ENCODE measurements at regions not wholly inside any gene's neighbourhood (a gene's known extent, or its start where the extent isn't known, plus 50 kb on each side); places are given as distances from the start of the nearest gene placed in this dataset.

GRCh38 chr12:76623931-76624330, 64.4 kb upstream of the OSBPL8 start:
- no peak for DNase-seq (ENCODE audit: low spot score)
- Histone ChIP-seq H3K4me3 (no peak overlapping the region), H3K36me3 (no peaks in the 10 kb centered on the region), H3K27me3 (no peaks in the 10 kb centered on the region), H3K9me3 (no peaks in the 10 kb centered on the region), H3K4me1 (peaks cover 0 to 5% of the 10 kb centered on the region in 2 donors), H3K27ac (no peak overlapping the region)
- TF ChIP-seq CTCF (IDR thresholded peaks at IDR 0.05): no peak

- H3K4me3 ChIP-seq: no peak overlapping the region
- no peaks in the 10 kb centered on the region for H3K36me3 ChIP-seq
- DNase-seq (ENCODE audit: low spot score): no peak
- H3K9me3 ChIP-seq: no peaks in the 10 kb centered on the region
- peaks cover 0 to 2% of the 10 kb centered on the region in 2 donors for H3K4me1 ChIP-seq
- TF ChIP-seq CTCF (IDR thresholded peaks at IDR 0.05): no peak
- H3K27me3 ChIP-seq: no peaks in the 10 kb centered on the region
- no peak overlapping the region for H3K27ac ChIP-seq
These were observed 68.0 kb upstream of the OSBPL8 start for GRCh38 chr12:76627346-76628135.

- no peak for DNase-seq (ENCODE audit: low spot score)
- Histone ChIP-seq H3K4me3 (no peak overlapping the region), H3K36me3 (no peaks in the 10 kb centered on the region), H3K4me1 (peaks cover 0 to 6% of the 10 kb centered on the region in 2 donors), H3K27me3 (no peaks in the 10 kb centered on the region), H3K27ac (no peak overlapping the region), H3K9me3 (no peaks in the 10 kb centered on the region)
- no peak for TF ChIP-seq CTCF (IDR thresholded peaks at IDR 0.05)
These were observed 69.2 kb upstream of the OSBPL8 start for GRCh38 chr12:76628745-76629144.

- Histone ChIP-seq H3K27me3 (no peaks in the 10 kb centered on the region), H3K4me1 (peaks cover 0 to 6% of the 10 kb centered on the region in 2 donors), H3K9me3 (no peaks in the 10 kb centered on the region), H3K36me3 (no peaks in the 10 kb centered on the region), H3K27ac (no peak overlapping the region), H3K4me3 (no peak overlapping the region)
- no peak for TF ChIP-seq CTCF (IDR thresholded peaks at IDR 0.05)
- DNase-seq (ENCODE audit: low spot score): no peak
These were observed 72.2 kb upstream of the OSBPL8 start for GRCh38 chr12:76631741-76632140.

- no peak for DNase-seq (ENCODE audit: low spot score)
- Histone ChIP-seq H3K27ac (peak overlapping the region in 1 of 2 donors; percentile 7), H3K4me1 (peaks cover 0 to 6% of the 10 kb centered on the region in 2 donors)
These were observed 73.8 kb upstream of the OSBPL8 start for GRCh38 chr12:76633415-76633814.

More at GRCh38 chr12:76633415-76633814, 73.8 kb upstream of the OSBPL8 start:
- Histone ChIP-seq H3K9me3 (no peaks in the 10 kb centered on the region), H3K4me3 (no peak overlapping the region), H3K27me3 (no peaks in the 10 kb centered on the region), H3K36me3 (no peaks in the 10 kb centered on the region)
- no peak for TF ChIP-seq CTCF (IDR thresholded peaks at IDR 0.05)
